ENCODE measurements at regions not wholly inside any gene's neighbourhood (a gene's known extent, or its start where the extent isn't known, plus 50 kb on each side); places are given as distances from the start of the nearest gene placed in this dataset.

DNA sequence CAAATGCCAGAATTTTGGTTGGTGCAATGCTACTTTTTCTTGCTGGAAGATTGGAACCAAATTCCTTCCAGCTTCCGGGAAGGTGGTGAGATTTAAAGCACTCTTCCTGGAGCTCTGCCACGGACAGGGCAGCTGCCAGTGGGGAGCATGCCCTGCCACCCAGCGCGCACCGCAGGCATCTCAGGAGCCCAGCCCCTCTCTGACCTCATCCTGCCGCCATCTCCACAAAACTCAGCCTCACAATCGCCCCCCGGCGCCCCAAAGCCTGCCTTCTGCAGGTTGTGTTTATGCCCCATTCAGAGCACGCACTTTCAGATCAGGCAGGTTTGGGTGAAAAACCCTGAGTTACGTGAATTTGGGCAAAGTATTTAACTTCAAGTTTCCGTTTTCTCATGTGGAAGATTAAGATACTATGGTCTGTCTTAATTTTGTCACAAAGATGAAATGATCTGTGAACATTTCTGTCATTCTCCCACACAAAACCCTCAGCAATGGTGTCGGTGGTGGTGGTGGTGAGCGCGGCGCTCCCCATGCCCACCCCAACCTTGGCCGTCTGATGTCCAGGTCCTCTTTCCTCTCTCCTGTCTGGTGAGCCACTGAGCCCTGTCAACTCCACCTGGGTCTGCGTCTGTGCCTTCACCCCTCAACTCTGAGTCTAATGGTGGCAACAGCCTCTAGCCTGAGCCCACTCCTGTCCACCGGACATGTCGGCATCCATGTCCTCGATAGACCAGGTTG is 282.8 kb upstream of the SALL3 start:
- DNase-seq (ENCODE audit: low read depth in 2 of 3, low spot score in 2 of 3), result no peak

DNA sequence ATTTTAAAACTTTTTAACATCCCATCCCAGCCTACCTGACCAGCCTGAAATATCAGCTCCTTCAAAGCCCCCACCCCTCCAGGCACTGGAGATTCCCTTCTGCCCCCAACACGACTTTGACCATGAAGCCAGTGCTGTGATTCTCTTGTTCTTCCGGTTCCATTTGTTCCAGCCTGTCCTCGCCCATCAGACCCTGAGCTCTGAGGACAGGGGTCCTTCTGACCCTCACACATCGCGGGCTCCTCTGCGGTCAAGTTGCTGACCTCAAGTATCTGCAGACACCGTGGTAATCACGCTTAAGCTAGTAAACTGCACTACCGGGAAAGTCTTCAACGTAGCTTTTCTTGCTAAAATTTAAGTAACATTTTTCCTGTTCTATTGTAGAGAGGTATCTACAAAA is 282.2 kb upstream of the SALL3 start:
- DNase-seq (ENCODE audit: low read depth in 2 of 3, low spot score in 2 of 3), result no peak

DNA sequence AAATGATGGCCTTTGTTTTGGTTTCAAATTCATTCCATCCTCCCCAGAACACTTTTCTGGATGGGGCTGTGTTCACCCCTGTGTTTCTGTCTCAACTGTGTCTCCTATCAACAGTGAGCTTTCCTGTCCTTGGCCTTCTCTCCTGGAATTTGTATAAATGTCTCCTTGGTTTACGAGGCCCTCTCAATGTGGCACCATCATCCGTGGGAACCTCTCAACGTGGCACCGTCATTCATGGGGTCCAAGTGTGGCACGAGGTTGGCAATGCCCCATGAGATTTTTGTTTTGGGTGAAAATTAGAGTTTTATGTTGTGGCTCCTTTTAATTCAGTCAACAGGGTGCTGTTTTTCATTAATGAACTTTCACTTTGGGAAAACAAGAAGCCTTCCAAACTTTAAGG is 280.7 kb upstream of the SALL3 start:
- DNase-seq (ENCODE audit: low read depth in 2 of 3, low spot score in 2 of 3), result no peak

DNA sequence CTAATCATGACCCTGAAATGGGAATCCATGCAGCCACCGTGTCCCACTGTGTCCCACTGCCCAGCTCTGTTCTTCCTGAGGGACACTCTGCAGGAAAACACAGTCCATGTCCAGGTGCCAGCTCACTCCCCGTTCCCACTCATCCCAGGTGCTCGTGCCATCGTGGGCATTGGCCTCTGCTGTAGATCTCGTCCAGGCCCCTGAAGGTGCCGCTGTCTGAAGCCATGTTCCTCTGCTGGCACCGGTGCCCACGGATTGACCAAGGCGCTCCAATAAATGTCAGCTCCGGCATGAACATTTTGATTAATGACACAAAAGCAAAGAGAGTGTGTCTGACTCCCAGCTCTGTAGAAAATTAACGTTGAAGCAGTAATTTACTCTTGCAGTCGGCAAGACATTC is 280.1 kb upstream of the SALL3 start:
- no peak for DNase-seq (ENCODE audit: low read depth in 2 of 3, low spot score in 2 of 3)

DNA sequence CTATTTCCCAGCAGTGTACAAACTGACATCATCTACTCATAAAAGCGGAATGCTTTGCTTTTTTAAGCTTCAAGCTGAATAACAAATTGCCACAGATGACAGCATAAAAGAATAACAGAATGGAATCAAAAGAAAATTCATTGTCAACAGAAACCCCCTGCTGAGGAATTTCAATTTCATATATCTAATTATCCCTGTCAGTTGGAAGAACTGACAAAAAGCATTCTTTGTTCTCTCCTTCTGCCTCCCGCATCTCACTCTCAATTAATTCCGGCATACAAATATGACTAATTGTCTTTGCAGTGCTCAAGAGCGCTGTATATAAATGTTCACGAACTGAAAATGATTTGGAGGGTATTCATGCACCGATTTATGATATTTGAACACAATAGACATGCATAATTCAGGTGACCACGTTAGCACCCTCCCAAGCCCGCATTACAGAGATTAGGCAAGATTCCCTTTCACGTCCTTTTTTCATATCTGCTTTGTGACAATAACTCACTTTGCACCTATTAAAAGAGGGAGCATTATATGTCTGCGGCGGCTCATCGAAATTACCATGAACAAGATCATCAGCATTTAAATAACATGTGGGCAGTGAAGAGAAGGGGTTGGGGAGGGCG is 277.7 kb upstream of the SALL3 start:
- DNase-seq (ENCODE audit: low read depth in 2 of 3, low spot score in 2 of 3), result no peak

DNA sequence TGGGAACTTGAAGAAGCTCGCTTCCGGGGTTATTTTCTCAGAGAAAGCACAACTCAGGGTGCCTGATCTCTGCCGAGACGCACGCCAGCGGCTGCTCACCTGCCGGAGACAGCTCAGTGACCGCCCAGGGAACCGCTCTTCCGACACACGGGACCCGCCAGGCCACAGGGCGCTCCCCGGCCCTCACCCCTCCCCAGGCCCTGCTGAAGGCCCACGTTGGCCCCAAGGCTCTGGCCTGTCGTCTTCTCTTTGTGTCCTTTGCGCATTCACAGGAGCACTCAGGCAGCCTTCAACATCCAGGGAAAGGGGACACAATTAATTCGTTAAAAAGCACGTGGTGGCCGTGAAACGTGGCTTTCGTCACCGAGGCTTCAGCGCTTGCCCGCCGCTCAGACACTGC is 276.3 kb upstream of the SALL3 start:
- no peak for DNase-seq (ENCODE audit: low read depth in 2 of 3, low spot score in 2 of 3)

DNA sequence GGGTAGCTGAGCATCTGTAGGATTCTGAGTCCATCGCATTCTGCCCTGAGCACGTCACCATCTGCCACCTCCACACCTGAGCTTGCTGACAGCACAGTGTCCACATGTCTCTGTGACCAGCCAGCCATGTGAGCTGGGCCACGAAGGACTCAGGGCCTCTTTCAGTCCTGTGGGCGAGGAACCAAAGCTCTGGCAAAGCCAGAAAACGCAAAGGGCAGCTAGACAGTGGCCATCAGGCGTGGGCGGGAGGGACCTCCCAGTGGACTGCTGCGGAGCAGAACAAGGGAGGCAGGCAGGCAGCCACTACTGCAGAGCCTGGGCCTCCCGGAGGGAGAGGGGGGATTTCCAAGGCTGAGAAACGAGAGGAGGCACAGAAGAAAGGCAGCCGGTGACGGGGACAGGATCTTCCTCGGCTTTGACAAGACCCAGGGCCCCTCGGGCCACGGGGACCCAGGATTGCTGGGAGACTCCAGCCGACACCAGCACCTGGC is 274.6 kb upstream of the SALL3 start:
- DNase-seq (ENCODE audit: low read depth in 2 of 3, low spot score in 2 of 3), result no peak

DNA sequence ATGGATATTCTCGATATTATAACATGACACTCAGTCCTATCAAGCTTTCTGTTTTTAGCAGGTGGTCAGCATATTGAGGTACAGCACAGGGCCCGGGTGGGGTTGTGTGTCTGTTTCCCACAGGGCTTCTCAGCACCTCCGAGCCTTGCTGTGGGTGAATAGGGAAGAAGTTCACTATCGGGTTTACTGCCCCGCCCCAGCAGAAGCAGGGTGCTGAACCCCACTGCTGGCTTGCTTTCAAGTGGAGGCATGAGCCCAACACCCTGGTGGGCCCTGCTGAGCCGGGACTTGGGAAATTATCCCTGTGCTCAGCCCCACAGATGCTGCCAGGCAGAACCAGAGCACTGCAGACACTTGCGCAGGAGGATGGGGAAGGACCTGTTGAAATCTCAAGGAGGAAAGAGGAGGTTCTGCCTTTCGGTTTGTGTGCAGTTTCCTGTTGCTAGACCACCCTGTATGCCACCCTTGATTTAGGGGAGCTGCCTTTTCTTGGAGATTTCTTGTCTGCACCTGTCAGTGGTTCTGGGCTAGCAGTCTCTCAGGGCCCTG is 270.3 kb upstream of the SALL3 start:
- no peak for DNase-seq (ENCODE audit: low read depth in 2 of 3, low spot score in 2 of 3)

DNA sequence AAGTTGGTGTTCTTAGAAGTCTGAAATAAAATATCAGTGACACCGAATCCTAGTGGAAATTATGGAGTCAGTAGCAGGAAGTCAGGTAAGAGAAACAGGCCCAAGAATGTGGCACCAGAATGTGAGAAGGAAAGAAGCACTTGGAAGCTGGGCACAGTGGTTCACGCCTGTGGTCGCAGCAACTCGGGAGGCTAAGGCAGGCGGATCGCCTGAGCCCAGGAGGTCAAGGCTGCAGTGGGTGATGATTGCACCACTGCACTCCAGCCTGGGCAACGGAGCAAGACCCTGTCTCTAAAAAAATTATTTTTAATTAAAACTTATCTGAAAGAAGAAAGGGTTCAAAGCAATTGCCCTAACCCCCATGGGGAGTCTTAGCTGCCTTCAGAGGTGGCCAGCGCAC is 268.3 kb upstream of the SALL3 start:
- DNase-seq (ENCODE audit: low read depth in 2 of 3, low spot score in 2 of 3), result no peak

DNA sequence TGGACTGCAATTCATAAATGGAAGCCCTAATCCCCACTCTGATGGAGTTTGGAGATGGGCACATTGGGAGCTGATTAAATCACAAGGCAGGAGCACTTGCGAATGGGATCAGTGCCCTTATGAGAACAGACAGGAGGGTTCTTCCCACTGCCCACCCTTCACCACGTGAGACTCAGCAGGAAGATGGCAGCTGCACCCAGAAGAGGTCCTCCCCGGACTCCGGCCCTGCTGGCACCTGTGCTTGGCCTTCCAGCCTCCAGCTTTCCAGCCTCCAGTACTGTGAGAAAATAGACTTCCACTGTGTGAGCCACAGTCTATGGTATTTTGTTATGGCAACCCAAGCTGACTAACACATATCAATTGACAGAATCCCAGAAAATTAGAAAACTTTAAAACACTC is 267.6 kb upstream of the SALL3 start:
- no peak for DNase-seq (ENCODE audit: low read depth in 2 of 3, low spot score in 2 of 3)

DNA sequence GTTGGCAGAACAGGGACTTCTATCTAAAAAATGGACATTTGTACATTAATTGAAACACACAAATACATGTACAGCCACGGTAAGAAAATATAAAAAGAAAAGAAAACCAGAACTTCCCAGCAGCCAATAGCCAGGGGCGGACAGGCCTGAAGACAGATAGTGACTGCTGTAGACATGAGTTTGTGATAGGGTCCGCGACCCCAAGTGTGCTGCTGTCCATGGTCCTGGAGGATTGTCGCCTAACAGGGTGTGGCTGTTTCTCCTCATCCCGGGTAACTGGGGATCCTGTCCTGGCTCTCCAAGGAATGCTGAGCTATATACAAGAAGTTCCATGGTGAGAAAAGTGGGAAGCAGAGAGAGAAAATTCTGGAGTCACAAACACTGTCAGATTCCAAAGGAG is 266.5 kb upstream of the SALL3 start:
- peak in 1 of 3 donors; percentile 3 for DNase-seq (ENCODE audit: low read depth in 2 of 3, low spot score in 2 of 3)

DNA sequence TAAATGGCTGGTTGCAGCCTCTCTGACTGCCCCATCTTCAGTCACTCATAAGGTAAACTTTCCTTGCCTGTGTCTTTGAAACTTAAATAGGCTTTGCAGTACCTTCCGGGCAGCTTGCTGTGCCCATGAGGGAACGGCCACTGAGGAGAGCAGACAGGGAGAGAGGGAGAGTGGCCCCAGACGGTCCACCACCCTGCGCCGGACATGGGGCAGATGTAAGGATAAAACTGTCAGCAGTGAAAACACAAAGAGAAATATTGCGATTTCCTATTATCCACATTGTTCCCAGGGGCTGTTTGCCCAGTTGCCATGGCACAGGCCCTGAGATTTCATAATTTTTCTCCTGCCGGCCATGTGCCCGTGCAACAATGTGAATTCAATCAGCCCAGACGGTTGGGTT is 265.9 kb upstream of the SALL3 start:
- DNase-seq (ENCODE audit: low read depth in 2 of 3, low spot score in 2 of 3), result no peak

DNA sequence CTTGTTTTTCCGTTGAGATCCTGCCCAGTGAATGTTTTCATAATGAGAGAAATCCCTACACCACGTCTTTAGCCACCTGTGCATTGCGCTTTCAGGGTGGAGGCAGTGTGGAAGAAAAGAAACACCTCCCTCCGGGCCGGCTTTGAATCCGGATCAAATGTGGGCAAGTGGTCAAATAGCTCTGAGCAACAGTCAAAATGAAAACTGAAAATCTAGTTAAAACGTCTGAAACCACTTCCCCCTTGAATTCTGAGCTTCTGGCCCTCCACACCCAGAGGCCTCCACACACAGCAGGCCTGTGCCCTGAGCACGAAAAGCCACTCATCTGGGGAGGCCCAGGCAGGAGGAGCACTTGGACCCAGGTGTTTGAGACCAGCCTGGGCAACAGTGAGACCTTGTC is 263.6 kb upstream of the SALL3 start:
- no peak for DNase-seq (ENCODE audit: low read depth in 2 of 3, low spot score in 2 of 3)

DNA sequence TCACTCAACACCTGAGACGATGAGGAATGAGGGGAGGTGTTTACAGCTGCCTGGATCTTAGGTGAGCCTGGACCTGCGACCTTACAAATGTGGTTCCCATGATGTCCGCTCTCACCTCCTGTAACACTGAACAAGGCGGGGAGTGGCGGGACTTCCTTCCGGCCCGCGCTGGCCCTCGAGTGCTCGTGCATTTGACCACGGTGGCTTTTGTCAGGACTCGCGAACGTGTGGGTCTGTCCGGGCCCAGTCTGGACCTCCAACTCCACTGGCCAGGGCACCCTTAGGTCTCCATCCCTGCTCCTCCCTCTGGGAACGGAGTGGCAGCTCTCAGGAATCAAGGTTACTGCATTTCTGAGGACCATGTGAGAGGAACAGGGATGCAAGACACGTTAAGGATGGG is 263.0 kb upstream of the SALL3 start:
- DNase-seq (ENCODE audit: low read depth in 2 of 3, low spot score in 2 of 3), result no peak

DNA sequence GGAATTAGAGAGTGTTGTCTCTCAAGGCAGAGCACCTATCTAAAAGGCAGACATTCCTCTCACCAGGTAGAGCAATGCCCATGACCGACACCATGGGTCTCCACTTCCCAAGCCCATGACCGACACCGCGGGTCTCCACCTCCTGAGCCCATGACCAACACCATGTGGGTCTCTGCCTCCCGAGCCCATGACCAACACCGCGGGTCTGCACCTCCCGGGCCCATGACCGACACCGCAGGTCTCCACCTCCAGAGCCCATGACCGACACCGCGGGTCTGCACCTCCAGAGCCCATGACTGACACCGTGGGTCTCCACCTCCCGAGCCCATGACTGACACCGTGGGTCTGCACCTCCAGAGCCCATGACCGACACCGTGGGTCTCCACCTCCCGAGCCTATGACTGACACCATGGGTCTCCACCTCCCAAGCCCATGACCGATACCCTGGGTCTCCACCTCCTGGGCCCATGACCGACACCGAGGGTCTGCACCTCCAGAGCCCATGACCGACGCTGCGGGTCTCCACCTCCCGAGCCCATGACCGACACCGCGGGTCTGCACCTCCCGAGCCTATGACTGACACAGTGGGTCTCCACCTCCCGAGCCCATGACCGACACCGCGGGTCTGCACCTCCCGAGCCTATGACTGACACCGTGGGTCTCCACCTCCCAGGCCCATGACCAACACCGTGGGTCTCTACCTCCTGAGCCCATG is 262.4 kb upstream of the SALL3 start:
- no peak for DNase-seq (ENCODE audit: low read depth in 2 of 3, low spot score in 2 of 3)

DNA sequence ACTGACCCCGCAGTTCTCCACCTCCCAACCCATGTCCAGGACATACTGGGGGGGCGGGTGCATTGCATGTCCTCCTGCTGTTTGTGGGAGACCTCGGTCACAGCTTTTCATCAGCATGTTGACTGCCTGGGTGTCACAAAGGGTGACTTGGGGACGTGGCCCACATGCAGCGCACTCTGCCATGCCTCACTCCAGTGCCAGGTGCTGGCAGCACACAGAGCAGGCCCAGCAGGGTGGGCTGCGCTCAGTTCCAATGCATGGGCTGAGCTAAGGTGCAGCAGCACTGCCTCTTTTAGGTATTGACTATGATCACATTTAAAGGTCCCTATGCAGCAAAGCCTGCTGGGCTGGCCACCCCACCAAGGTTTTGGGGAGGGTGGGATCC is 261.9 kb upstream of the SALL3 start:
- no peak for DNase-seq (ENCODE audit: low read depth in 2 of 3, low spot score in 2 of 3)

DNA sequence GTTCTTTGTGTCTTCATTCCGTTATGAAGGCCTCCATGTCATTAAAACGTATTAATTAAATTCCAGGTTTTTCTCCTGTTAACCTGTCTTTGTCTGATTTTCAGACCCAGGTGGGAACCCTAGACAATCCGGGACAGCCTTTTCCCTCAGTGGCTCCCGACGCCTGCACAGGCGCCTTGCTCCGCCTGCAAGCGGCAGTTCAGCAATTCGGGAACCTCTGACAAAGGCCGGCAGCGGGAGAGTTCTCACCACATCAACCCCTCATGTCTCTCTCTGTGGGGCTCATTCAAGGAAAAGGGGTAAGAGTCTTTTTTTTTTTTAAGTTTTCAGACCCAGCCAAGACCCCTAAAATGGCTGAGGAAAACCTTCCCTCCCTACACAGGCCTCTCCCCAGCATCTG is 259.8 kb upstream of the SALL3 start:
- DNase-seq (ENCODE audit: low read depth in 2 of 3, low spot score in 2 of 3), result no peak

DNA sequence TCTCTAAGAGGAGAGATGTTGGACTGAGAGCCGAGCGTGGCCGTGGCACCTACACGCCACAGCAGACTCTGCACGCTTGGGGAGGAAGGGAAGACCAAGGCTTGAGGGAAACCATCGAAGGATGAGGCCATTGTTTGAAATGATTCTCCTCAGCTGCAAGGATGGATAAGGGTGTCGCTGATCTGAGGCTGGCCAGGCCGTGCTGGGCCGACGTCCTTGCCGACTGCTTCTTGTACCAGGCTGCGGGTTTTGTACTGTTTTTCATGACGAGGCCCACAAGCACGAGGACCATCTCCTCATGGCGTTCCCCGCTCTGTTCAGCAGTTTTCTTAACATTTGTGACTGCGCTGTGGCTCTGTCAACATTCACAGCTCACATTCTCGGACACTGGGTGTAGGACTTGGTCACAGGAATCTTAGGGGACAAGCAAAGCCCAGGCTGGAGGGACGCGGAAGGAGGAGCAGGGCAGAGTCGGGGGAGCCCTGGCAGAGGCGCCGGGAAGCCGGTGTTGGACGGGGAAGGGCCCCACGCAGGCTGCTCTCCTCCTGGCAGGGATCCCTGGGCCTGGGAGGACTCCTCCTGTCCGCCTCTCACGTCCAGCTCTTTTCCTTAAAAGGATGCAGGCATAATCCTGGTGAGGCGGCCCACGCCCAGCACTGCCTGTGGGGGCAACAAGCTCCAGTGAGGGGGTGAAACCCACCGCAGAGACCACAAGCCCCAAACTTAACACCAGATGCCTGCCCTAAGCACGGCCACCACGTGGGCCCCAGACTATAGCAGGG is 259.0 kb upstream of the SALL3 start:
- no peak for DNase-seq (ENCODE audit: low read depth in 2 of 3, low spot score in 2 of 3)

DNA sequence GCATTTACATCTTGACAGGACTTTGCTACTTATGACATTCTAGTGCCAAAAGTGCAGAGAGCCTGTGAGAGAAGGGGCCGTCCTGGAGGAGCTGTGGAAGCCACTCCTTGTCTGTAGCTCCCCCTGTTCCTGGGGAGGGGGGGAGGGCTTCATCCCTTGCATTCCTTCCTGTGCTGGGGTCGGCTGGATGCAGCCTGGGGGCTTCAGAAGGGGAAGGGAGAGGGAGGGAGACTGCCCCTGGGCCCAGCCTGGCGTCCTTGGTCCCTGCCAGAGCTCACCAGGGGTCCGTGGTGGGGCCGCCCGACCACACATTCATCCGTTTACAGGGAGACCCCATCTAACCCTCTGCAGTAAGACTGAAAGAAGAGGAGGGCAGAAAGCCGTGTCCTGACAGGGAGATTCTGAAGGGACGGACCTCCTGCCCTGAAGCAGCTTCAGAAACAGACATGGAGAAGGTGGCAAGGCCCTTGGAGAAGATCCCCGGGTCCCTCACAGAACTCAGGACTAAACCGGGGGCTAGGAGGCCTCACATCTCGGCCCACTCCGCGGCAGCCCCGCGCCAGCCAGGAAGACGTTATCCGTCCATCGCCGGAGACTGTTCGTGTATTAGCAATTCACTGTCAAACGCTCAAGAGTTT is 258.3 kb upstream of the SALL3 start:
- no peak for DNase-seq (ENCODE audit: low read depth in 2 of 3, low spot score in 2 of 3)

DNA sequence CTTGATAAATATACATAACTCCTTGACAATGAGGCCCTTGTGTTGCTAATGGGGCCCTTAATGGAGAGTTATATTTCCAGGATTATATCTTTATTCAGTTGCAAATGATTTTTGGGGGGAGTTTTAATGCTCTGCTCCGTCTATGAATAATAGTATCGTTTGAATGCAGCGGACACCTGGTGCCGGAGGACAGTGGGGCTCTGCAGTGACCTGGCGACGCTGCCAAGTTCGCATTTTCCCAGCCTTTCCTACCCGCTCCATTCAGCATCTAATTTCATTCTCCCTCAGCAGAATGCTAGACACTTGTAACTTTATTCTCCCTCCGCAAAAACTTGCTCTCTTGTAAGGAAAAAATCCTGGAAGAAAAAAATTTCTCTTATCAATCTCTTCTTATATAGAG is 257.6 kb upstream of the SALL3 start:
- no peak for DNase-seq (ENCODE audit: low read depth in 2 of 3, low spot score in 2 of 3)

DNA sequence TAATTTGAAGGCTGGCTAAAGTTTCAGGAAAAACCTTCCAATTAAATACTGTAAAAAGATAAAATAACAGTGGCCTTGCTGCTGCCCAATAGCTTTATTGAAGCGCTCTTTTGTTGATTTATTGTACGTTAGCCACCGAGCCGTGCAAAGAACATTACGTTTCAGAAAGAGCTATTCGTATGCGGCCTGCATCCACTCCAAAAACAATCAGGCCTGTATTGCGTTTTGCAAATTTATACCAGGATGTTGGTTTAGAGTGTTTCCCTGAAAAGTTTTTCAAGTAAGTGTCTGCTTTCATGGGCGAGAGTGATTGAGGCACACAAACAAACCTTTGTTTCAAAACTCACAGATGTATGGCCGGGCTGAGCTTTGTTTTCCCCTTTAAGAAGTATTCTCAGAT is 257.2 kb upstream of the SALL3 start:
- no peak for DNase-seq (ENCODE audit: low read depth in 2 of 3, low spot score in 2 of 3)
